ENCODE measurements at regions not wholly inside any gene's neighbourhood (a gene's known extent, or its start where the extent isn't known, plus 50 kb on each side); places are given as distances from the start of the nearest gene placed in this dataset.

DNA sequence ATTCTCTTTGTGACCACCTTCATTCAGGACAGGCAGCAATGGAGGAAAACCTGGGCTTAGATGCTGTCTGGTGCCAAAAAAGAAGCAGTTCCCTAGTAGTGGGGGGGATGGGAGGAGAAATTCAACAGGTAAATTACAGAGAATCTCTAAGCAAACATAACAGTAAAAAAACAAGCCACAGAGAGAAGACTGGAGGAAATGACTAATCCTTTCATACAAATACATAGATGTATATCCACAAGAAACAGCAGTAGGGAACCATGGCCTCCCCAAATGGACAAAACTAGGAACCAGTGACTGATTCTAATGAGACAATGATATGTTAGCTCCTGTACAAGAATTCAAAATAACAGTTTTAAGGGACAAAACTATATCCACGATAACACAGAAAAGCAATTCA, 513.0 kb downstream of the NAV3 start (continued):
- TF ChIP-seq ZNF777 (tag by site-specific recombination; IDR thresholded peaks at IDR 0.05; ENCODE audit: borderline replicate concordance) (no peak), ZNF585B (tag by site-specific recombination; IDR thresholded peaks at IDR 0.05) (no peak), RBAK (tag by site-specific recombination; IDR thresholded peaks at IDR 0.05) (no peak), FEZF1 (tag by site-specific recombination; IDR thresholded peaks at IDR 0.05) (no peak)

DNA sequence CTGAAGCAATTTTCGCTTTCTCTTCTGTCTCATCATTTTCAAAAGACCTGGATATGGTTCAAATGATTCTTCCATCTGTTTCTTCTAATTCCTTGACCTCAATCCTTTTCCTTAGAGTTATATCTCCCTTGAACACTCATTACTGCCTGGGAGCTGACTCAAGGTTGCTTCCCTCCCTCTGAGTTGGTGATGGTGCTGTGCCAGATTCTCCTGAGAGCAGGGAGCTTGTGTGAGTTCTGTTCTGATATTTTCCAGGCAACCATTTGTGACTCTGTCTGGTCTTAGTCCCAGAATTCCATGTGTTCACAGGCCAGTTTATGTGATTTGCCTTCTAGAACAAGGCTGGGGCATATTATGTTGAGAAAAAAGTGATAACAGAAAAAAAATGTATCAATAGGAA, 505.1 kb upstream of the SYT1 start:
- POLR2A ChIA-PET: no interaction called here
- no peaks in the 10 kb centered on the region for H3K36me3 ChIP-seq (ENCODE audit: control insufficient read depth in 2 of 2, insufficient read depth in 1 of 2, low read length in 2 of 2)
- TF ChIP-seq ZNF132 (tag by site-specific recombination; IDR thresholded peaks at IDR 0.05; ENCODE audit: borderline replicate concordance): no peak
- TF ChIP-seq ZNF792 (tag by site-specific recombination; IDR thresholded peaks at IDR 0.05): no peak
- no peak for TF ChIP-seq ZNF585B (tag by site-specific recombination; IDR thresholded peaks at IDR 0.05)
- TF ChIP-seq ZNF837 (tag by site-specific recombination; IDR thresholded peaks at IDR 0.05): no peak
- TF ChIP-seq ZNF404 (tag by site-specific recombination; IDR thresholded peaks at IDR 0.05): no peak
- TF ChIP-seq, protein P1, sequence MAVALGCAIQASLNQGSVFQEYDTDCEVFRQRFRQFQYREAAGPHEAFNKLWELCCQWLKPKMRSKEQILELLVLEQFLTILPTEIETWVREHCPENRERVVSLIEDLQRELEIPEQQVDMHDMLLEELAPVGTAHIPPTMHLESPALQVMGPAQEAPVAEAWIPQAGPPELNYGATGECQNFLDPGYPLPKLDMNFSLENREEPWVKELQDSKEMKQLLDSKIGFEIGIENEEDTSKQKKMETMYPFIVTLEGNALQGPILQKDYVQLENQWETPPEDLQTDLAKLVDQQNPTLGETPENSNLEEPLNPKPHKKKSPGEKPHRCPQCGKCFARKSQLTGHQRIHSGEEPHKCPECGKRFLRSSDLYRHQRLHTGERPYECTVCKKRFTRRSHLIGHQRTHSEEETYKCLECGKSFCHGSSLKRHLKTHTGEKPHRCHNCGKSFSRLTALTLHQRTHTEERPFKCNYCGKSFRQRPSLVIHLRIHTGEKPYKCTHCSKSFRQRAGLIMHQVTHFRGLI (tag by site-specific recombination; IDR thresholded peaks at IDR 0.05): no peak
- no peak for TF ChIP-seq ZEB2 (tag by site-specific recombination; IDR thresholded peaks at IDR 0.05)
- TF ChIP-seq ZNF670 (tag by site-specific recombination; IDR thresholded peaks at IDR 0.05; ENCODE audit: low read depth): no peak
- TF ChIP-seq, protein P2, sequence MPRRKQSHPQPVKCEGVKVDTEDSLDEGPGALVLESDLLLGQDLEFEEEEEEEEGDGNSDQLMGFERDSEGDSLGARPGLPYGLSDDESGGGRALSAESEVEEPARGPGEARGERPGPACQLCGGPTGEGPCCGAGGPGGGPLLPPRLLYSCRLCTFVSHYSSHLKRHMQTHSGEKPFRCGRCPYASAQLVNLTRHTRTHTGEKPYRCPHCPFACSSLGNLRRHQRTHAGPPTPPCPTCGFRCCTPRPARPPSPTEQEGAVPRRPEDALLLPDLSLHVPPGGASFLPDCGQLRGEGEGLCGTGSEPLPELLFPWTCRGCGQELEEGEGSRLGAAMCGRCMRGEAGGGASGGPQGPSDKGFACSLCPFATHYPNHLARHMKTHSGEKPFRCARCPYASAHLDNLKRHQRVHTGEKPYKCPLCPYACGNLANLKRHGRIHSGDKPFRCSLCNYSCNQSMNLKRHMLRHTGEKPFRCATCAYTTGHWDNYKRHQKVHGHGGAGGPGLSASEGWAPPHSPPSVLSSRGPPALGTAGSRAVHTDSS (tag by site-specific recombination; IDR thresholded peaks at IDR 0.05): no peak
- no peak for TF ChIP-seq ZBTB17 (tag by site-specific recombination; IDR thresholded peaks at IDR 0.05)
- TF ChIP-seq ZNF76 (tag by site-specific recombination; IDR thresholded peaks at IDR 0.05; ENCODE audit: borderline replicate concordance, low read depth): no peak
- TF ChIP-seq, protein P3, sequence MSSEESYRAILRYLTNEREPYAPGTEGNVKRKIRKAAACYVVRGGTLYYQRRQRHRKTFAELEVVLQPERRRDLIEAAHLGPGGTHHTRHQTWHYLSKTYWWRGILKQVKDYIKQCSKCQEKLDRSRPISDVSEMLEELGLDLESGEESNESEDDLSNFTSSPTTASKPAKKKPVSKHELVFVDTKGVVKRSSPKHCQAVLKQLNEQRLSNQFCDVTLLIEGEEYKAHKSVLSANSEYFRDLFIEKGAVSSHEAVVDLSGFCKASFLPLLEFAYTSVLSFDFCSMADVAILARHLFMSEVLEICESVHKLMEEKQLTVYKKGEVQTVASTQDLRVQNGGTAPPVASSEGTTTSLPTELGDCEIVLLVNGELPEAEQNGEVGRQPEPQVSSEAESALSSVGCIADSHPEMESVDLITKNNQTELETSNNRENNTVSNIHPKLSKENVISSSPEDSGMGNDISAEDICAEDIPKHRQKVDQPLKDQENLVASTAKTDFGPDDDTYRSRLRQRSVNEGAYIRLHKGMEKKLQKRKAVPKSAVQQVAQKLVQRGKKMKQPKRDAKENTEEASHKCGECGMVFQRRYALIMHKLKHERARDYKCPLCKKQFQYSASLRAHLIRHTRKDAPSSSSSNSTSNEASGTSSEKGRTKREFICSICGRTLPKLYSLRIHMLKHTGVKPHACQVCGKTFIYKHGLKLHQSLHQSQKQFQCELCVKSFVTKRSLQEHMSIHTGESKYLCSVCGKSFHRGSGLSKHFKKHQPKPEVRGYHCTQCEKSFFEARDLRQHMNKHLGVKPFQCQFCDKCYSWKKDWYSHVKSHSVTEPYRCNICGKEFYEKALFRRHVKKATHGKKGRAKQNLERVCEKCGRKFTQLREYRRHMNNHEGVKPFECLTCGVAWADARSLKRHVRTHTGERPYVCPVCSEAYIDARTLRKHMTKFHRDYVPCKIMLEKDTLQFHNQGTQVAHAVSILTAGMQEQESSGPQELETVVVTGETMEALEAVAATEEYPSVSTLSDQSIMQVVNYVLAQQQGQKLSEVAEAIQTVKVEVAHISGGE (tag by site-specific recombination; conservative IDR thresholded peaks at IDR 0.05; ENCODE audit: low read depth): no peak
- TF ChIP-seq, protein P4, sequence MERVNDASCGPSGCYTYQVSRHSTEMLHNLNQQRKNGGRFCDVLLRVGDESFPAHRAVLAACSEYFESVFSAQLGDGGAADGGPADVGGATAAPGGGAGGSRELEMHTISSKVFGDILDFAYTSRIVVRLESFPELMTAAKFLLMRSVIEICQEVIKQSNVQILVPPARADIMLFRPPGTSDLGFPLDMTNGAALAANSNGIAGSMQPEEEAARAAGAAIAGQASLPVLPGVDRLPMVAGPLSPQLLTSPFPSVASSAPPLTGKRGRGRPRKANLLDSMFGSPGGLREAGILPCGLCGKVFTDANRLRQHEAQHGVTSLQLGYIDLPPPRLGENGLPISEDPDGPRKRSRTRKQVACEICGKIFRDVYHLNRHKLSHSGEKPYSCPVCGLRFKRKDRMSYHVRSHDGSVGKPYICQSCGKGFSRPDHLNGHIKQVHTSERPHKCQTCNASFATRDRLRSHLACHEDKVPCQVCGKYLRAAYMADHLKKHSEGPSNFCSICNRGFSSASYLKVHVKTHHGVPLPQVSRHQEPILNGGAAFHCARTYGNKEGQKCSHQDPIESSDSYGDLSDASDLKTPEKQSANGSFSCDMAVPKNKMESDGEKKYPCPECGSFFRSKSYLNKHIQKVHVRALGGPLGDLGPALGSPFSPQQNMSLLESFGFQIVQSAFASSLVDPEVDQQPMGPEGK (tag by site-specific recombination; IDR thresholded peaks at IDR 0.05): no peak
- no peak for TF ChIP-seq ZNF548 (tag by site-specific recombination; IDR thresholded peaks at IDR 0.05)
- no peak for TF ChIP-seq SP2 (tag by site-specific recombination; IDR thresholded peaks at IDR 0.05)
- no peak for TF ChIP-seq ZNF157 (tag by site-specific recombination; IDR thresholded peaks at IDR 0.05)
- TF ChIP-seq ZFP3 (tag by site-specific recombination; IDR thresholded peaks at IDR 0.05; ENCODE audit: low read depth): no peak
- TF ChIP-seq ZNF621 (tag by site-specific recombination; IDR thresholded peaks at IDR 0.05): no peak
- TF ChIP-seq ZNF747 (tag by site-specific recombination; IDR thresholded peaks at IDR 0.05): no peak
- TF ChIP-seq ZNF530 (tag by site-specific recombination; IDR thresholded peaks at IDR 0.05; ENCODE audit: low read depth): no peak
- H3K27ac ChIP-seq (ENCODE audit: extremely low read depth, low read depth, low read length): no peak overlapping the region
- CTCF ChIA-PET: no interaction called here
- no peak overlapping the region for H3K4me3 ChIP-seq (ENCODE audit: low read depth, low read length)
- no peaks in the 10 kb centered on the region for H3K9me3 ChIP-seq (ENCODE audit: control insufficient read depth, insufficient read depth, low read depth, low read length)
- no peaks in the 10 kb centered on the region for H3K4me1 ChIP-seq (ENCODE audit: control insufficient read depth, insufficient read depth, low read length)

All from HEK293 (cell line).